ENCODE measurements at regions not wholly inside any gene's neighbourhood (a gene's known extent, or its start where the extent isn't known, plus 50 kb on each side); places are given as distances from the start of the nearest gene placed in this dataset.
"Not testable (repeated sequence)": the region's sequence is repeated elsewhere in the genome, so short reads cannot be mapped to it uniquely, and the experiment has no call there.

- DNase-seq (ENCODE audit: low read depth in 2 of 2): no peak
- H3K4me3 ChIP-seq (replicated peaks in 1 of 2; ENCODE audit: low read depth in 2 of 2, low read length in 2 of 2): no peak overlapping the region
- TF ChIP-seq, protein P1, sequence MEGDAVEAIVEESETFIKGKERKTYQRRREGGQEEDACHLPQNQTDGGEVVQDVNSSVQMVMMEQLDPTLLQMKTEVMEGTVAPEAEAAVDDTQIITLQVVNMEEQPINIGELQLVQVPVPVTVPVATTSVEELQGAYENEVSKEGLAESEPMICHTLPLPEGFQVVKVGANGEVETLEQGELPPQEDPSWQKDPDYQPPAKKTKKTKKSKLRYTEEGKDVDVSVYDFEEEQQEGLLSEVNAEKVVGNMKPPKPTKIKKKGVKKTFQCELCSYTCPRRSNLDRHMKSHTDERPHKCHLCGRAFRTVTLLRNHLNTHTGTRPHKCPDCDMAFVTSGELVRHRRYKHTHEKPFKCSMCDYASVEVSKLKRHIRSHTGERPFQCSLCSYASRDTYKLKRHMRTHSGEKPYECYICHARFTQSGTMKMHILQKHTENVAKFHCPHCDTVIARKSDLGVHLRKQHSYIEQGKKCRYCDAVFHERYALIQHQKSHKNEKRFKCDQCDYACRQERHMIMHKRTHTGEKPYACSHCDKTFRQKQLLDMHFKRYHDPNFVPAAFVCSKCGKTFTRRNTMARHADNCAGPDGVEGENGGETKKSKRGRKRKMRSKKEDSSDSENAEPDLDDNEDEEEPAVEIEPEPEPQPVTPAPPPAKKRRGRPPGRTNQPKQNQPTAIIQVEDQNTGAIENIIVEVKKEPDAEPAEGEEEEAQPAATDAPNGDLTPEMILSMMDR (IDR thresholded peaks at IDR 0.05; ENCODE audit: low read depth, low read length): no peak
Measured at GRCh38 chr12:33602515-33602914, 162.9 kb upstream of the SYT10 start.

DNA sequence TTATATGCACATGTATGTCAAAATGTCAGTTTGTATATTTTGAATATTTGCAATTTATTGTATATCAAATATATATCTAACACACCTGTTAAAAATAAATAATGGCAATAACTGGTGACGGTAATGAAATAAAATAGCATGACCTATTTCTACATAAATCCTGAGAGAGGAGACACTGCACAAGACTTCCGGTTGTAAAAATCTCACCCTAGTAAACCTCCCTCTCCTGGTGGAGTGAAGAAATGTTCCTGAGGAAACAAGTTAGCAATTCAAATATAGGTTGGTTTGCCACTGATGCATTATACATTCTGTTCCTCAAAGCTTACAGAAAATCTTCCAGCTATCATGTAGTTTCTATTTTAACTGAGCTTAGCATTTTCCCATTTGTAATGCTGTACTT is 166.1 kb upstream of the SYT10 start:
- DNase-seq (ENCODE audit: low read depth in 2 of 2): peak in 1 of 2 donors; percentile 59
- TF ChIP-seq, protein P1 (IDR thresholded peaks at IDR 0.05; ENCODE audit: low read depth, low read length): peak; percentile 49
- H3K4me3 ChIP-seq (replicated peaks in 1 of 2; ENCODE audit: low read depth in 2 of 2, low read length in 2 of 2): no peak overlapping the region

DNA sequence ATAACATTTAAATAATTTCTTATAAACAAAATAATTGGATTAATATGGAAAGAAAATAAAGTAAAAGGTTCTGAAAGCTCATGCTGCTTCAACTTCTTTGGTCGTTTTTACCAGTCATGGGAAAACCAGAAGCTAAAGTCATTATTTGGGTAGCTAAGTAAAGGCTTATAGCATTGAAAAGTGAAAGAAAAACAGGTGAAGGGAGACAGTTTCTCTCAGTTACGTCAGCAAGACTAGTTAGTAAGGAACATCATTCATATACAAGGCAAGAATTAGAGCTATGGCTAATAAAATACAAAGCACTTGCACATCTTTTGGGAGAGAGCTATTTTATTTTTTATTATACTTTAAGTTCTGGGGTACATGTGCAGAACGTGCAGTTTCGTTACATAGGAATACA is 170.3 kb upstream of the SYT10 start:
- TF ChIP-seq, protein P1 (IDR thresholded peaks at IDR 0.05; ENCODE audit: low read depth, low read length): no peak
- DNase-seq (ENCODE audit: low read depth in 2 of 2): no peak
- H3K4me3 ChIP-seq (replicated peaks in 1 of 2; ENCODE audit: low read depth in 2 of 2, low read length in 2 of 2): no peak overlapping the region

GRCh38 chr12:33614630-33615029 is 175.0 kb upstream of the SYT10 start:
- no peak for DNase-seq (ENCODE audit: low read depth in 2 of 2)
- TF ChIP-seq, protein P1 (IDR thresholded peaks at IDR 0.05; ENCODE audit: low read depth, low read length): no peak
- no peak overlapping the region for H3K4me3 ChIP-seq (replicated peaks in 1 of 2; ENCODE audit: low read depth in 2 of 2, low read length in 2 of 2)

- TF ChIP-seq, protein P1 (IDR thresholded peaks at IDR 0.05; ENCODE audit: low read depth, low read length): no peak
- DNase-seq (ENCODE audit: low read depth in 2 of 2): no peak
- no peak overlapping the region for H3K4me3 ChIP-seq (replicated peaks in 1 of 2; ENCODE audit: low read depth in 2 of 2, low read length in 2 of 2)
Measured at GRCh38 chr12:33617218-33617617, 177.6 kb upstream of the SYT10 start.

DNA sequence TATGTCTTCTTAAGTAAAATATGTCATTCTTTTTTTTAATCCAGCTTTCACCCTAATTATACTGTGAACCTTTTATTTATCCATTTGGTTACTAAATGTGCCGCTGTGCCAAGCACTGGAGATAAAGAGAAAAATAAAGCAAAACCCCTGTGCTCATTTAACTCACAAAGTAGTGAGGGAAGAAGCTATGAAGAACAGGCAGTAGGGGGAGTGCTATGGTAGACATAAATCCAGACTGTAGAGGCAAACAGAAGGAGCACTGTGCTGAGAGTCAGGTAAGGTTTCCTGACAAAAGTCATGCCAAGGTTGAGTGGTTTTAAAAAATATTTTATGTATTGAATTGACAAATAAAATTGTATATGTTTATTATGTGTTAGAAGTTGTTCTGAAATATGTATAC is 188.5 kb upstream of the SYT10 start:
- TF ChIP-seq, protein P1 (IDR thresholded peaks at IDR 0.05; ENCODE audit: low read depth, low read length): no peak
- H3K4me3 ChIP-seq (replicated peaks in 1 of 2; ENCODE audit: low read depth in 2 of 2, low read length in 2 of 2): no peak overlapping the region
- no peak for DNase-seq (ENCODE audit: low read depth in 2 of 2)

DNA sequence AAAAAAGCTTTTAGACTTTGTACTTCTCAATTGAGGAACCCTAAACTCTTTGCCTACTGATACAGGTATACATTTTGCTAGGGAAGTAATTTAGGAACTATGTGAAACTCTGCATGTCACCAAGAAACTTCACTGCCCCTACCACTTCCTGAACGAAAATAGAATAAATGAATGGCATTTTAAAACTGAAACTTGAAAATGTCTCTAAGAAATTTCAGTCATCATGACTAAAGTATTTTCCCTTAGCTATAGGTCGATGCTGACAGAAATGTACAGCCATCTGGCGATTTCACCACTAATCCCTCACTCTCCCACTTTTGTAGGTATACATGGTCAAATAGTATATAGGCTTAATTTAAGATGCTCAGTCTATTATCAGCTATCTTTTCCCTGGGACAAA is 194.9 kb upstream of the SYT10 start:
- no peak for DNase-seq (ENCODE audit: low read depth in 2 of 2)
- TF ChIP-seq, protein P1 (IDR thresholded peaks at IDR 0.05; ENCODE audit: low read depth, low read length): no peak
- H3K4me3 ChIP-seq (replicated peaks in 1 of 2; ENCODE audit: low read depth in 2 of 2, low read length in 2 of 2): no peak overlapping the region

DNA sequence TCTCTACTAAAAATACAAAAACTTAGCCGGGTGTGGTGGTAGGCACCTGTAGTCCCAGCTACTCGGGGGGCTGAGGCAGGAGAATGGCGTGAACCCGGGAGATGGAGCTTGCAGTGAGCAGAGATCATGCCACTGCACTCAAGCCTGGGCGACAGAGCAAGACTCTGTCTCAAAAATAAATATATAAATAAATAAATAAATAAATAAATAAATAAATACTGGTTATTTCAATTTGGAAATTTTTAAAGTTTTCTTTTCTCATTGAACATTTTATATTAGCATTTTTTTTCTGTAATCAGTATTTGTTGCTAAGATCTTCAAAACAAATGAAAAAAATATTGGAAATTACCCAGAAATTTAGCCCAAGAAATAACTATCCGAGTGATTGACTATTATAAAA is 197.3 kb upstream of the SYT10 start:
- not testable (repeated sequence) for H3K4me3 ChIP-seq (replicated peaks in 1 of 2; ENCODE audit: low read depth in 2 of 2, low read length in 2 of 2); DNase-seq (ENCODE audit: low read depth in 2 of 2)

Measured in cardiac fibroblast (primary cell).